Tibial nerve (tissue), 3 donors: ENCODE measurements at regions not wholly inside any gene's neighbourhood (a gene's known extent, or its start where the extent isn't known, plus 50 kb on each side); places are given as distances from the start of the nearest gene placed in this dataset.

Experiments used
- POLR2A ChIP-seq, 2 donors: fragments of 450-650 bp; IDR thresholded peaks; one replicate each; pipeline ENCODE4 v1.6.1; 2017; ENCODE audit warnings: antibody characterized with exemption in 2 of 2, mild to moderate bottlenecking in 2 of 2, moderate library complexity in 2 of 2
- TF ChIP-seq, protein P1 (sequence below), 5 experiments: fragments of 200-600 bp in 3 of 5; fragments of 450-650 bp in 2 of 5; sonication (generic) in 3 of 5; IDR thresholded peaks; one replicate each; pipeline ENCODE4 v1.5.1; 2016 to 2019; ENCODE audit warnings: antibody characterized with exemption in 5 of 5, mild to moderate bottlenecking in 3 of 5, moderate library complexity in 2 of 5

GRCh38 chr3:94758751-94759150, 695.9 kb downstream of the NSUN3 start:
- TF ChIP-seq, protein P1, sequence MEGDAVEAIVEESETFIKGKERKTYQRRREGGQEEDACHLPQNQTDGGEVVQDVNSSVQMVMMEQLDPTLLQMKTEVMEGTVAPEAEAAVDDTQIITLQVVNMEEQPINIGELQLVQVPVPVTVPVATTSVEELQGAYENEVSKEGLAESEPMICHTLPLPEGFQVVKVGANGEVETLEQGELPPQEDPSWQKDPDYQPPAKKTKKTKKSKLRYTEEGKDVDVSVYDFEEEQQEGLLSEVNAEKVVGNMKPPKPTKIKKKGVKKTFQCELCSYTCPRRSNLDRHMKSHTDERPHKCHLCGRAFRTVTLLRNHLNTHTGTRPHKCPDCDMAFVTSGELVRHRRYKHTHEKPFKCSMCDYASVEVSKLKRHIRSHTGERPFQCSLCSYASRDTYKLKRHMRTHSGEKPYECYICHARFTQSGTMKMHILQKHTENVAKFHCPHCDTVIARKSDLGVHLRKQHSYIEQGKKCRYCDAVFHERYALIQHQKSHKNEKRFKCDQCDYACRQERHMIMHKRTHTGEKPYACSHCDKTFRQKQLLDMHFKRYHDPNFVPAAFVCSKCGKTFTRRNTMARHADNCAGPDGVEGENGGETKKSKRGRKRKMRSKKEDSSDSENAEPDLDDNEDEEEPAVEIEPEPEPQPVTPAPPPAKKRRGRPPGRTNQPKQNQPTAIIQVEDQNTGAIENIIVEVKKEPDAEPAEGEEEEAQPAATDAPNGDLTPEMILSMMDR (IDR thresholded peaks at IDR 0.05): no peak
- no peak for TF ChIP-seq POLR2A (IDR thresholded peaks at IDR 0.05)
